PC-9 (cell line): ENCODE measurements at regions not wholly inside any gene's neighbourhood (a gene's known extent, or its start where the extent isn't known, plus 50 kb on each side); places are given as distances from the start of the nearest gene placed in this dataset.

Experiments used
- BruUV-seq: library from RNA; stranded (reverse); fragments of 400-500 nt; replicated peaks from 2 replicates; lab custom pipeline; 2021; lab: Mats Ljungman, UMichigan
- CTCF ChIA-PET: fragments of 300-600 bp; sonication (Branson Sonifier 250); formaldehyde crosslinking; loops from one replicate; lab custom pipeline; 2022; ENCODE audit warnings: antibody characterized with exemption; lab: Charles Lee
- POLR2A ChIA-PET: fragments of 300-600 bp; sonication (Branson Sonifier 250); formaldehyde crosslinking; loops from one replicate; lab custom pipeline; 2022; ENCODE audit warnings: antibody characterized with exemption; ENCODE audit not compliant: unreplicated experiment; lab: Charles Lee
- DNase-seq, 2 experiments: peaks; one replicate each; pipeline versions ENCODE4 v3.0.0 to v3.0.0-alpha.2; 2015 to 2022; ENCODE audit warnings: mixed read lengths in 1 of 2
- H2AFZ ChIP-seq: fragments of 200-600 bp; sonication (generic); 2 replicates; pipeline ENCODE4 v1.8.1; 2017; ENCODE audit warnings: antibody characterized with exemption
- H3F3A ChIP-seq: fragments of 200-600 bp; sonication (generic); 2 replicates; pipeline ENCODE4 v1.8.1; 2017; ENCODE audit warnings: antibody characterized with exemption, mild to moderate bottlenecking, low read depth; ENCODE audit not compliant: insufficient read depth
- H3K27ac ChIP-seq: fragments of 200-600 bp; sonication (generic); 2 replicates; pipeline ENCODE4 v1.6.1; 2016; ENCODE audit warnings: mixed run types
- H3K27me3 ChIP-seq: fragments of 200-600 bp; sonication (generic); 2 replicates; pipeline ENCODE4 v1.6.1; 2016; ENCODE audit warnings: low read depth, mixed run types; ENCODE audit not compliant: insufficient read depth
- H3K36me3 ChIP-seq: fragments of 200-600 bp; sonication (generic); 2 replicates; pipeline ENCODE4 v1.6.1; 2016; ENCODE audit warnings: low read depth, mixed run types
- H3K4me1 ChIP-seq: fragments of 200-600 bp; sonication (generic); replicated peaks from 2 replicates; pipeline ENCODE4 v1.6.1; 2016; ENCODE audit warnings: mixed run types; ENCODE audit not compliant: insufficient read depth
- H3K4me2 ChIP-seq: fragments of 200-600 bp; sonication (generic); 2 replicates; pipeline ENCODE4 v1.6.1; 2017; ENCODE audit warnings: mixed run types
- H3K4me3 ChIP-seq: fragments of 200-600 bp; sonication (generic); 2 replicates; pipeline ENCODE4 v1.6.1; 2016; ENCODE audit warnings: mixed run types
- H3K79me2 ChIP-seq: fragments of 200-600 bp; sonication (generic); 2 replicates; pipeline ENCODE4 v1.6.1; 2017; ENCODE audit warnings: low read depth, mixed run types
- H3K9me2 ChIP-seq: fragments of 200-600 bp; sonication (generic); 2 replicates; pipeline ENCODE4 v1.8.1; 2017; ENCODE audit warnings: mild to moderate bottlenecking; ENCODE audit not compliant: insufficient read depth
- H3K9me3 ChIP-seq: fragments of 200-600 bp; sonication (generic); 2 replicates; pipeline ENCODE4 v1.8.1; 2016; ENCODE audit warnings: low read depth; ENCODE audit not compliant: insufficient read depth
- H4K20me1 ChIP-seq: fragments of 200-600 bp; sonication (generic); 2 replicates; pipeline ENCODE4 v1.8.1; 2017; ENCODE audit not compliant: insufficient read depth
- CTCF ChIP-seq: fragments of 200-600 bp; sonication (generic); conservative IDR thresholded peaks from 2 replicates; pipeline ENCODE4 v1.6.1; 2017; ENCODE audit warnings: mixed run types, antibody characterized with exemption, mild to moderate bottlenecking, moderate library complexity
- EZH2 ChIP-seq: fragments of 200-600 bp; sonication (generic); IDR thresholded peaks from 2 replicates; pipeline ENCODE4 v1.8.0; 2017; ENCODE audit warnings: antibody characterized with exemption, low read depth
- intact Hi-C: fragments of 100-400 bp; cut with micrococcal nuclease; formaldehyde crosslinking; loops from one replicate; pipeline ENCODE4 v1.10.0; 2022; ENCODE audit not compliant: unreplicated experiment

- Histone ChIP-seq H3K27me3 (no peaks in the 10 kb centered on the region), H3K27ac (no peak overlapping the region), H3K36me3 (no peaks in the 10 kb centered on the region), H3K4me2 (no peak overlapping the region), H3K9me2 (no peaks in the 10 kb centered on the region), H4K20me1 (no peaks in the 10 kb centered on the region), H3F3A (peaks cover 14% of the 10 kb centered on the region; the same call in 1 of the 2 replicates), H3K4me1 (peaks cover 20% of the 10 kb centered on the region), H3K9me3 (no peaks in the 10 kb centered on the region; the same call in 1 of the 2 replicates), H2AFZ (no peak overlapping the region), H3K79me2 (no peaks in the 10 kb centered on the region), H3K4me3 (no peak overlapping the region)
- ChIA-PET CTCF (no interaction called here), POLR2A (no interaction called here)
- no peak for TF ChIP-seq CTCF
- TF ChIP-seq EZH2 = no peak
- DNase-seq = no peak
- no TSS peak for BruUV-seq
- intact Hi-C loops = no loop called here
These were observed 607.6 kb downstream of the SOX6 start for GRCh38 chr11:15748741-15749140.

- POLR2A ChIA-PET = no interaction called here
- Histone ChIP-seq H3K4me3 (no peak overlapping the region), H3K9me2 (no peaks in the 10 kb centered on the region), H3K36me3 (no peaks in the 10 kb centered on the region), H3K4me1 (peaks cover 5% of the 10 kb centered on the region), H3K79me2 (no peaks in the 10 kb centered on the region), H2AFZ (no peak overlapping the region), H4K20me1 (no peaks in the 10 kb centered on the region), H3K27me3 (no peaks in the 10 kb centered on the region), H3F3A (peaks cover 3% of the 10 kb centered on the region; the same call in 1 of the 2 replicates), H3K27ac (no peak overlapping the region), H3K9me3 (0 out of 2 replicates have a peak, but pooled peaks cover 4% of the 10 kb centered on the region), H3K4me2 (no peak overlapping the region)
- no peak for DNase-seq
- TF ChIP-seq CTCF (no peak), EZH2 (no peak)
- no TSS peak for BruUV-seq
- CTCF ChIA-PET = interaction anchor here (0.5 kb wide), 1 partner anchor 210 kb away, joined by 5 read pairs; no protein-coding TSS in a partner anchor
- intact Hi-C loops = no loop called here
These were observed 605.6 kb downstream of the SOX6 start for GRCh38 chr11:15750535-15751308.

GRCh38 chr11:15754221-15754620 is 602.1 kb downstream of the SOX6 start:
- 0 out of 2 replicates have a peak, but pooled peaks cover 4% of the 10 kb centered on the region for H3K9me3 ChIP-seq
- no peaks in the 10 kb centered on the region for H4K20me1 ChIP-seq
- H3K9me2 ChIP-seq = no peaks in the 10 kb centered on the region
- DNase-seq = no peak
- BruUV-seq = no TSS peak
- no peak overlapping the region for H2AFZ ChIP-seq
- H3K79me2 ChIP-seq = no peaks in the 10 kb centered on the region
- H3K27ac ChIP-seq = no peak overlapping the region
- H3F3A ChIP-seq = no peaks in the 10 kb centered on the region
- CTCF ChIA-PET = no interaction called here
- no peak overlapping the region for H3K4me2 ChIP-seq
- H3K4me1 ChIP-seq = no peaks in the 10 kb centered on the region
- H3K4me3 ChIP-seq = no peak overlapping the region
- no peaks in the 10 kb centered on the region for H3K36me3 ChIP-seq
- TF ChIP-seq CTCF (no peak), EZH2 (no peak)
- H3K27me3 ChIP-seq = no peaks in the 10 kb centered on the region
- POLR2A ChIA-PET = no interaction called here
- intact Hi-C loops = no loop called here
